ENCODE measurements at regions not wholly inside any gene's neighbourhood (a gene's known extent, or its start where the extent isn't known, plus 50 kb on each side); places are given as distances from the start of the nearest gene placed in this dataset.

DNA sequence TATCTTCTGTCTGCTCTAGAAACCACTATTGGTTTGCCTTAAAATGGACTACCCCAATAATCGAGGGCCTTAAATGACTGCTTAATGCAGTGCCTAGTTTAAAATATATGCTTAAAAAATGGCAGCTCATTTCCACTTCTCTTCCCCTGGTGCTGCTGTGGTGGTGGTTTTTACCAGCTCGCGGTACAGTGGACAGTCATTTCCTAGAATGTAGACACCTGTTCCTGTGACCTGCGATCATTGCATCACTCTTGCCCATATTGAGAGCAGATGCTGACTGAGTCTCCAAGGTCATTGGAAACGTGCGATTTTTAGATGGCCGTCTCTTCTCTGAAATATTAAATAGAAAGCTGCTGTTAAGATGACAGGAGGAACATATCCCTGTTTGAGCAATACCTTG is 164.1 kb downstream of the UTRN start:
- Histone ChIP-seq H3K4me2 (ENCODE audit: insufficient read depth, insufficient read length, low read length) (no peak overlapping the region), H3K27ac (ENCODE audit: insufficient read length, low read depth, low read length) (no peak overlapping the region), H3K23ac (ENCODE audit: insufficient read length, low read depth, low read length) (no peak overlapping the region), H4K8ac (replicated peaks; ENCODE audit: insufficient read length, low read depth, low read length) (no peak overlapping the region), H3K4me1 (ENCODE audit: insufficient read depth, low read length) (no peaks in the 10 kb centered on the region), H4K5ac (ENCODE audit: insufficient read length, low read depth, low read length) (no peak overlapping the region), H3K18ac (ENCODE audit: insufficient read length, low read depth, low read length) (no peak overlapping the region), H2BK12ac (ENCODE audit: insufficient read length, low read depth, low read length) (no peak overlapping the region), H3K14ac (ENCODE audit: insufficient read depth, low read length) (no peak overlapping the region), H4K20me1 (ENCODE audit: control insufficient read depth, insufficient read depth, insufficient read length) (no peaks in the 10 kb centered on the region), H3K56ac (ENCODE audit: insufficient read length, low read depth, low read length) (no peak overlapping the region), H2AFZ (ENCODE audit: low read length) (no peak overlapping the region), H2BK15ac (ENCODE audit: low read depth, low read length) (no peak overlapping the region), H3K9ac (ENCODE audit: extremely low read depth, insufficient read length, low read length) (no peak overlapping the region), H2BK5ac (ENCODE audit: insufficient read length, low read length) (no peak overlapping the region), H3K9me3 (ENCODE audit: control insufficient read depth, low read depth, low read length) (no peaks in the 10 kb centered on the region), H2BK20ac (ENCODE audit: low read depth, low read length, poor library complexity, severe bottlenecking) (no peak overlapping the region), H2AK5ac (ENCODE audit: insufficient read length, low read length) (no peak overlapping the region), H3K23me2 (ENCODE audit: insufficient read length, low read depth, low read length, poor library complexity, severe bottlenecking) (no peaks in the 10 kb centered on the region), H3K79me2 (ENCODE audit: insufficient read depth, low read length) (no peaks in the 10 kb centered on the region), H3K79me1 (ENCODE audit: insufficient read depth, low read depth, low read length, poor library complexity, severe bottlenecking) (no peaks in the 10 kb centered on the region), H3T11ph (ENCODE audit: low read length) (no peak overlapping the region), H3K27me3 (ENCODE audit: insufficient read depth, low read length) (no peaks in the 10 kb centered on the region), H3K4ac (ENCODE audit: low read depth, low read length) (no peak overlapping the region), H2BK120ac (ENCODE audit: low read depth, low read length, poor library complexity, severe bottlenecking) (no peak overlapping the region), H4K91ac (ENCODE audit: insufficient read length, low read depth, low read length) (no peak overlapping the region)
- Mint-ChIP-seq H3K27ac (no peak overlapping the region; a peak in 1 of 7 replicates), H3K9me3 (no peaks in the 10 kb centered on the region), H3K4me3 (no peak overlapping the region), H3K36me3 (ENCODE audit: insufficient read depth in 1 of 3, low read depth in 3 of 3) (peaks cover 0 to 37% (median 17%) of the 10 kb centered on the region in 3 experiments; a peak in 5 of 7 replicates), H3K4me1 (no peaks in the 10 kb centered on the region), H3K27me3 (ENCODE audit: low read depth) (no peaks in the 10 kb centered on the region)
- WGBS (ENCODE audit: extremely low coverage, insufficient read length, low lambda C conversion rate) = no CpG with 5 or more reads among the region's 7 CpGs
- DNase-seq = no peak
- TF ChIP-seq, protein P1, sequence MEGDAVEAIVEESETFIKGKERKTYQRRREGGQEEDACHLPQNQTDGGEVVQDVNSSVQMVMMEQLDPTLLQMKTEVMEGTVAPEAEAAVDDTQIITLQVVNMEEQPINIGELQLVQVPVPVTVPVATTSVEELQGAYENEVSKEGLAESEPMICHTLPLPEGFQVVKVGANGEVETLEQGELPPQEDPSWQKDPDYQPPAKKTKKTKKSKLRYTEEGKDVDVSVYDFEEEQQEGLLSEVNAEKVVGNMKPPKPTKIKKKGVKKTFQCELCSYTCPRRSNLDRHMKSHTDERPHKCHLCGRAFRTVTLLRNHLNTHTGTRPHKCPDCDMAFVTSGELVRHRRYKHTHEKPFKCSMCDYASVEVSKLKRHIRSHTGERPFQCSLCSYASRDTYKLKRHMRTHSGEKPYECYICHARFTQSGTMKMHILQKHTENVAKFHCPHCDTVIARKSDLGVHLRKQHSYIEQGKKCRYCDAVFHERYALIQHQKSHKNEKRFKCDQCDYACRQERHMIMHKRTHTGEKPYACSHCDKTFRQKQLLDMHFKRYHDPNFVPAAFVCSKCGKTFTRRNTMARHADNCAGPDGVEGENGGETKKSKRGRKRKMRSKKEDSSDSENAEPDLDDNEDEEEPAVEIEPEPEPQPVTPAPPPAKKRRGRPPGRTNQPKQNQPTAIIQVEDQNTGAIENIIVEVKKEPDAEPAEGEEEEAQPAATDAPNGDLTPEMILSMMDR (conservative IDR thresholded peaks at IDR 0.05) = no peak

Data from H9 (cell line).